ENCODE measurements at regions not wholly inside any gene's neighbourhood (a gene's known extent, or its start where the extent isn't known, plus 50 kb on each side); places are given as distances from the start of the nearest gene placed in this dataset.

DNA sequence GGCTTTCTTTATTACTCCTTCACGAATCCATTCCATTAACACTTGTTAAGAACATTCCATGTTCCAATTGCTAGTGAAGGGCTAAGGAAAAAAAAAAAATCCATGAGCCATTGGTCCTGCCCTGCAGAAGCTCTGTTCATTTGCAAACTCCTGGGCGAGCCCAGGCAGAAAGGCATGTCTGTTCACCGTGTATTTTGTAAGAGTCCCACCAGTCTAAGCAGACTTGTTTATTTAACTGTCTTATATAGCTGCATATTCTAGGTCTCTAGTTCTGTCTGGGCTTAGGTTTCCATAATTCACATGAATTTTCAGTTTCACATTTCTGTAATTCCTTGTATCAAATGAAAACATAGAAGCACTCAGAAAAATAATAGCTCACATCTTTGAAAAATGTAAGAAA lies 97.4 kb upstream of the POU2AF2 start:
- H3K4me2 ChIP-seq (ENCODE audit: control insufficient read depth, insufficient read depth), result no peak overlapping the region
- ChIA-PET SMC1A (ENCODE audit: uncharacterized antibody, unreplicated experiment) (interaction anchor here (0.6 kb wide), 1 partner anchor 40 kb away, joined by 3 read pairs; no protein-coding TSS in a partner anchor), CTCF (no interaction called here), POLR2A (no interaction called here), RAD21 (ENCODE audit: unreplicated experiment) (interaction anchor here (0.9 kb wide), 1 partner anchor 282 kb away, joined by 3 read pairs; no protein-coding TSS in a partner anchor)
- no peaks in the 10 kb centered on the region for H4K20me1 ChIP-seq (ENCODE audit: control insufficient read depth, insufficient read depth)
- no peaks in the 10 kb centered on the region for H3K4me1 ChIP-seq (ENCODE audit: control insufficient read depth, insufficient read depth, low read length)
- 22% methylated on average over 3 of the region's 3 CpGs for WGBS (ENCODE audit: insufficient coverage, insufficient replicate concordance, low lambda C conversion rate, missing lambda C conversion rate)
- H3K36me3 ChIP-seq (ENCODE audit: control insufficient read depth in 2 of 2, insufficient read depth in 2 of 2, low read length in 1 of 2), result no peaks in the 10 kb centered on the region
- H3K9me3 ChIP-seq (replicated peaks; ENCODE audit: control insufficient read depth, insufficient read depth, low read length), result no peaks in the 10 kb centered on the region
- H3K4me3 ChIP-seq, result no peak overlapping the region
- H3K27me3 ChIP-seq (replicated peaks in 1 of 2; ENCODE audit: control insufficient read depth in 2 of 2, insufficient read depth in 2 of 2, low read length in 1 of 2), result no peaks in the 10 kb centered on the region; a peak in 1 of 4 replicates
- H2AFZ ChIP-seq (ENCODE audit: control insufficient read depth, low read depth, low read length), result no peak overlapping the region
- no TSS peak for BruUV-seq (replicated peaks)
- in situ Hi-C loops (cut with MboI), result no loop called here
- H3K79me2 ChIP-seq (ENCODE audit: control insufficient read depth, insufficient read depth, low read length), result no peaks in the 10 kb centered on the region
- intact Hi-C loops (cut with micrococcal nuclease; ENCODE audit: unreplicated experiment), result no loop called here
- FAIRE-seq (no peak), DNase-seq (ENCODE audit: low read depth, low spot score) (no peak), ATAC-seq (no peak)
- no peak overlapping the region for H3K27ac ChIP-seq (ENCODE audit: control insufficient read depth, insufficient read depth)
- no peak overlapping the region for H3K9ac ChIP-seq (ENCODE audit: control insufficient read depth, insufficient read depth, low read length)
- TF ChIP-seq BHLHE40 (IDR thresholded peaks at IDR 0.05; ENCODE audit: borderline replicate concordance in 1 of 2, low read depth in 2 of 2, low read length in 1 of 2) (no peak), ATF7 (IDR thresholded peaks at IDR 0.05; ENCODE audit: low read depth) (no peak), FOS (IDR thresholded peaks at IDR 0.05; ENCODE audit: borderline replicate concordance, extremely low read depth, insufficient read length) (no peak), SREBF1 (IDR thresholded peaks at IDR 0.05; ENCODE audit: low read length) (no peak), TAF1 (IDR thresholded peaks at IDR 0.05; ENCODE audit: borderline replicate concordance, low read depth, low read length) (no peak), ZBED1 (IDR thresholded peaks at IDR 0.05; ENCODE audit: borderline replicate concordance) (no peak), EED (IDR thresholded peaks at IDR 0.05; ENCODE audit: low read depth) (no peak), CEBPB (IDR thresholded peaks at IDR 0.05; ENCODE audit: borderline replicate concordance in 1 of 2, low read depth in 2 of 2, low read length in 2 of 2) (no peak)
- TF ChIP-seq, protein P1, sequence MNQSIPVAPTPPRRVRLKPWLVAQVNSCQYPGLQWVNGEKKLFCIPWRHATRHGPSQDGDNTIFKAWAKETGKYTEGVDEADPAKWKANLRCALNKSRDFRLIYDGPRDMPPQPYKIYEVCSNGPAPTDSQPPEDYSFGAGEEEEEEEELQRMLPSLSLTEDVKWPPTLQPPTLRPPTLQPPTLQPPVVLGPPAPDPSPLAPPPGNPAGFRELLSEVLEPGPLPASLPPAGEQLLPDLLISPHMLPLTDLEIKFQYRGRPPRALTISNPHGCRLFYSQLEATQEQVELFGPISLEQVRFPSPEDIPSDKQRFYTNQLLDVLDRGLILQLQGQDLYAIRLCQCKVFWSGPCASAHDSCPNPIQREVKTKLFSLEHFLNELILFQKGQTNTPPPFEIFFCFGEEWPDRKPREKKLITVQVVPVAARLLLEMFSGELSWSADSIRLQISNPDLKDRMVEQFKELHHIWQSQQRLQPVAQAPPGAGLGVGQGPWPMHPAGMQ (IDR thresholded peaks at IDR 0.05; ENCODE audit: borderline replicate concordance), result no peak
- TF ChIP-seq, protein P2, sequence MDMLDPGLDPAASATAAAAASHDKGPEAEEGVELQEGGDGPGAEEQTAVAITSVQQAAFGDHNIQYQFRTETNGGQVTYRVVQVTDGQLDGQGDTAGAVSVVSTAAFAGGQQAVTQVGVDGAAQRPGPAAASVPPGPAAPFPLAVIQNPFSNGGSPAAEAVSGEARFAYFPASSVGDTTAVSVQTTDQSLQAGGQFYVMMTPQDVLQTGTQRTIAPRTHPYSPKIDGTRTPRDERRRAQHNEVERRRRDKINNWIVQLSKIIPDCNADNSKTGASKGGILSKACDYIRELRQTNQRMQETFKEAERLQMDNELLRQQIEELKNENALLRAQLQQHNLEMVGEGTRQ (IDR thresholded peaks at IDR 0.05; ENCODE audit: borderline replicate concordance, low read depth, low read length), result no peak
- TF ChIP-seq, protein P3, sequence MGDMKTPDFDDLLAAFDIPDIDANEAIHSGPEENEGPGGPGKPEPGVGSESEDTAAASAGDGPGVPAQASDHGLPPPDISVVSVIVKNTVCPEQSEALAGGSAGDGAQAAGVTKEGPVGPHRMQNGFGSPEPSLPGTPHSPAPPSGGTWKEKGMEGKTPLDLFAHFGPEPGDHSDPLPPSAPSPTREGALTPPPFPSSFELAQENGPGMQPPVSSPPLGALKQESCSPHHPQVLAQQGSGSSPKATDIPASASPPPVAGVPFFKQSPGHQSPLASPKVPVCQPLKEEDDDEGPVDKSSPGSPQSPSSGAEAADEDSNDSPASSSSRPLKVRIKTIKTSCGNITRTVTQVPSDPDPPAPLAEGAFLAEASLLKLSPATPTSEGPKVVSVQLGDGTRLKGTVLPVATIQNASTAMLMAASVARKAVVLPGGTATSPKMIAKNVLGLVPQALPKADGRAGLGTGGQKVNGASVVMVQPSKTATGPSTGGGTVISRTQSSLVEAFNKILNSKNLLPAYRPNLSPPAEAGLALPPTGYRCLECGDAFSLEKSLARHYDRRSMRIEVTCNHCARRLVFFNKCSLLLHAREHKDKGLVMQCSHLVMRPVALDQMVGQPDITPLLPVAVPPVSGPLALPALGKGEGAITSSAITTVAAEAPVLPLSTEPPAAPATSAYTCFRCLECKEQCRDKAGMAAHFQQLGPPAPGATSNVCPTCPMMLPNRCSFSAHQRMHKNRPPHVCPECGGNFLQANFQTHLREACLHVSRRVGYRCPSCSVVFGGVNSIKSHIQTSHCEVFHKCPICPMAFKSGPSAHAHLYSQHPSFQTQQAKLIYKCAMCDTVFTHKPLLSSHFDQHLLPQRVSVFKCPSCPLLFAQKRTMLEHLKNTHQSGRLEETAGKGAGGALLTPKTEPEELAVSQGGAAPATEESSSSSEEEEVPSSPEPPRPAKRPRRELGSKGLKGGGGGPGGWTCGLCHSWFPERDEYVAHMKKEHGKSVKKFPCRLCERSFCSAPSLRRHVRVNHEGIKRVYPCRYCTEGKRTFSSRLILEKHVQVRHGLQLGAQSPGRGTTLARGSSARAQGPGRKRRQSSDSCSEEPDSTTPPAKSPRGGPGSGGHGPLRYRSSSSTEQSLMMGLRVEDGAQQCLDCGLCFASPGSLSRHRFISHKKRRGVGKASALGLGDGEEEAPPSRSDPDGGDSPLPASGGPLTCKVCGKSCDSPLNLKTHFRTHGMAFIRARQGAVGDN (IDR thresholded peaks at IDR 0.05), result no peak
- TF ChIP-seq, protein P4, sequence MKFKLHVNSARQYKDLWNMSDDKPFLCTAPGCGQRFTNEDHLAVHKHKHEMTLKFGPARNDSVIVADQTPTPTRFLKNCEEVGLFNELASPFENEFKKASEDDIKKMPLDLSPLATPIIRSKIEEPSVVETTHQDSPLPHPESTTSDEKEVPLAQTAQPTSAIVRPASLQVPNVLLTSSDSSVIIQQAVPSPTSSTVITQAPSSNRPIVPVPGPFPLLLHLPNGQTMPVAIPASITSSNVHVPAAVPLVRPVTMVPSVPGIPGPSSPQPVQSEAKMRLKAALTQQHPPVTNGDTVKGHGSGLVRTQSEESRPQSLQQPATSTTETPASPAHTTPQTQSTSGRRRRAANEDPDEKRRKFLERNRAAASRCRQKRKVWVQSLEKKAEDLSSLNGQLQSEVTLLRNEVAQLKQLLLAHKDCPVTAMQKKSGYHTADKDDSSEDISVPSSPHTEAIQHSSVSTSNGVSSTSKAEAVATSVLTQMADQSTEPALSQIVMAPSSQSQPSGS (IDR thresholded peaks at IDR 0.05; ENCODE audit: low read length), result no peak
- TF ChIP-seq, protein P5, sequence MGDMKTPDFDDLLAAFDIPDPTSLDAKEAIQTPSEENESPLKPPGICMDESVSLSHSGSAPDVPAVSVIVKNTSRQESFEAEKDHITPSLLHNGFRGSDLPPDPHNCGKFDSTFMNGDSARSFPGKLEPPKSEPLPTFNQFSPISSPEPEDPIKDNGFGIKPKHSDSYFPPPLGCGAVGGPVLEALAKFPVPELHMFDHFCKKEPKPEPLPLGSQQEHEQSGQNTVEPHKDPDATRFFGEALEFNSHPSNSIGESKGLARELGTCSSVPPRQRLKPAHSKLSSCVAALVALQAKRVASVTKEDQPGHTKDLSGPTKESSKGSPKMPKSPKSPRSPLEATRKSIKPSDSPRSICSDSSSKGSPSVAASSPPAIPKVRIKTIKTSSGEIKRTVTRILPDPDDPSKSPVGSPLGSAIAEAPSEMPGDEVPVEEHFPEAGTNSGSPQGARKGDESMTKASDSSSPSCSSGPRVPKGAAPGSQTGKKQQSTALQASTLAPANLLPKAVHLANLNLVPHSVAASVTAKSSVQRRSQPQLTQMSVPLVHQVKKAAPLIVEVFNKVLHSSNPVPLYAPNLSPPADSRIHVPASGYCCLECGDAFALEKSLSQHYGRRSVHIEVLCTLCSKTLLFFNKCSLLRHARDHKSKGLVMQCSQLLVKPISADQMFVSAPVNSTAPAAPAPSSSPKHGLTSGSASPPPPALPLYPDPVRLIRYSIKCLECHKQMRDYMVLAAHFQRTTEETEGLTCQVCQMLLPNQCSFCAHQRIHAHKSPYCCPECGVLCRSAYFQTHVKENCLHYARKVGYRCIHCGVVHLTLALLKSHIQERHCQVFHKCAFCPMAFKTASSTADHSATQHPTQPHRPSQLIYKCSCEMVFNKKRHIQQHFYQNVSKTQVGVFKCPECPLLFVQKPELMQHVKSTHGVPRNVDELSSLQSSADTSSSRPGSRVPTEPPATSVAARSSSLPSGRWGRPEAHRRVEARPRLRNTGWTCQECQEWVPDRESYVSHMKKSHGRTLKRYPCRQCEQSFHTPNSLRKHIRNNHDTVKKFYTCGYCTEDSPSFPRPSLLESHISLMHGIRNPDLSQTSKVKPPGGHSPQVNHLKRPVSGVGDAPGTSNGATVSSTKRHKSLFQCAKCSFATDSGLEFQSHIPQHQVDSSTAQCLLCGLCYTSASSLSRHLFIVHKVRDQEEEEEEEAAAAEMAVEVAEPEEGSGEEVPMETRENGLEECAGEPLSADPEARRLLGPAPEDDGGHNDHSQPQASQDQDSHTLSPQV (IDR thresholded peaks at IDR 0.05), result no peak

All from GM12878 (cell line).